Loucy (cell line): ENCODE measurements at regions not wholly inside any gene's neighbourhood (a gene's known extent, or its start where the extent isn't known, plus 50 kb on each side); places are given as distances from the start of the nearest gene placed in this dataset.

Experiments
- EZH2phosphoT487 ChIP-seq: fragments of 200-600 bp; IDR thresholded peaks from 2 replicates; pipeline ENCODE4 v1.6.1; 2018; ENCODE audit warnings: antibody characterized with exemption, mild to moderate bottlenecking, moderate library complexity, borderline replicate concordance
- TF ChIP-seq, protein P1 (sequence below): fragments of 200-600 bp; sonication (generic); conservative IDR thresholded peaks from 2 replicates; pipeline ENCODE4 v1.5.1; 2014; ENCODE audit warnings: mild to moderate bottlenecking, antibody characterized with exemption, low read length

DNA sequence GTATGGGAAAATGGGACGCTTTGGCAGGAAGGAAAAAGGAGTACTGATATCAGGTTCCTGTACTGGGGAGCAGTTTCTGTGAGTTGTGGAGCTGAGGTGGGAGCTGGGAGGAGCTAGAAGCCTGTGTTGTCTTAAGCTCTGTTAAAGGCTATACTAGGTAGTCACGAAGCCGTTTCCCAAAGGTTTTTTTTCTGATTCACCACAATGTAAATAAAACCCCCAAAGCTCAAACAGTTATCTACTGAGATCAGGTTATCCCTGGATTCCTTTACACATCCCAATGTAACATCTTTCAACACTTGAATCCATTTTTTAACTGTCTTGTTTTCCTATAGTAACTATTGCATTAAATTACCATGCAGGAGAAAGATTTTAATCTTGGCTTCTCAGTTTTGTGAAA is 297.4 kb upstream of the SFRP2 start:
- TF ChIP-seq, protein P1, sequence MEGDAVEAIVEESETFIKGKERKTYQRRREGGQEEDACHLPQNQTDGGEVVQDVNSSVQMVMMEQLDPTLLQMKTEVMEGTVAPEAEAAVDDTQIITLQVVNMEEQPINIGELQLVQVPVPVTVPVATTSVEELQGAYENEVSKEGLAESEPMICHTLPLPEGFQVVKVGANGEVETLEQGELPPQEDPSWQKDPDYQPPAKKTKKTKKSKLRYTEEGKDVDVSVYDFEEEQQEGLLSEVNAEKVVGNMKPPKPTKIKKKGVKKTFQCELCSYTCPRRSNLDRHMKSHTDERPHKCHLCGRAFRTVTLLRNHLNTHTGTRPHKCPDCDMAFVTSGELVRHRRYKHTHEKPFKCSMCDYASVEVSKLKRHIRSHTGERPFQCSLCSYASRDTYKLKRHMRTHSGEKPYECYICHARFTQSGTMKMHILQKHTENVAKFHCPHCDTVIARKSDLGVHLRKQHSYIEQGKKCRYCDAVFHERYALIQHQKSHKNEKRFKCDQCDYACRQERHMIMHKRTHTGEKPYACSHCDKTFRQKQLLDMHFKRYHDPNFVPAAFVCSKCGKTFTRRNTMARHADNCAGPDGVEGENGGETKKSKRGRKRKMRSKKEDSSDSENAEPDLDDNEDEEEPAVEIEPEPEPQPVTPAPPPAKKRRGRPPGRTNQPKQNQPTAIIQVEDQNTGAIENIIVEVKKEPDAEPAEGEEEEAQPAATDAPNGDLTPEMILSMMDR: no peak
- TF ChIP-seq EZH2phosphoT487: no peak
